ENCODE measurements at regions not wholly inside any gene's neighbourhood (a gene's known extent, or its start where the extent isn't known, plus 50 kb on each side); places are given as distances from the start of the nearest gene placed in this dataset.

DNA sequence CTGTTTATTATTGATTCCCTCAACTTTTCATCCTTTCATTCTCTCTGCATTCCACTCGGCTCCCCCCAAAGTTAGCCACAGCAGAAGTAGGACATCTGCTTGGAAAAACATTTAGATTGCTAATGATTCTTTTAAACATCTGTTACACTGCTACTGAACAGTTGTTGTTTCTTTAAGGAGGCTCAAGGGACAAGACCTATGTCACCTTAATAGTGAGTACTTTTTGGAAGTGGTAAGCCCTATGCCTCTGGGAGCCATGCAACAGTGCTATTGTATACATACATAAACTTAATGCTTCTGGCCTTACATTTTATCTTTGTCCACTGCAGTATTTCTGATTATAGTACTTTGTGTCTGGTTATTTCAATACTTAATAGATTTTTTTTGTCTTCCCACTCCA lies 628.2 kb upstream of the FOXG1 start:
- Histone ChIP-seq H4K20me1 (ENCODE audit: insufficient read depth, low read length) (no peaks in the 10 kb centered on the region), H3K27me3 (ENCODE audit: insufficient read depth, low read length, poor library complexity) (no peaks in the 10 kb centered on the region), H3K4me2 (ENCODE audit: insufficient read depth, low read length) (no peak overlapping the region), H3K27ac (ENCODE audit: low read length) (no peak overlapping the region), H3K79me2 (ENCODE audit: insufficient read depth, low read length) (no peaks in the 10 kb centered on the region), H3K36me3 (ENCODE audit: insufficient read depth, low read length) (no peaks in the 10 kb centered on the region), H3K9me3 (ENCODE audit: insufficient read depth, low read length, severe bottlenecking) (no peaks in the 10 kb centered on the region), H3K4me1 (ENCODE audit: insufficient read depth, low read length) (no peaks in the 10 kb centered on the region), H3K9ac (ENCODE audit: low read depth, low read length) (no peak overlapping the region), H2AFZ (ENCODE audit: low read depth, low read length) (no peak overlapping the region), H3K4me3 (ENCODE audit: low read depth in 1 of 2, low read length in 2 of 2) (no peak overlapping the region)
- DNase-seq (no peak), ATAC-seq (ENCODE audit: insufficient read depth, low read depth) (no peak)
- TF ChIP-seq, protein P1, sequence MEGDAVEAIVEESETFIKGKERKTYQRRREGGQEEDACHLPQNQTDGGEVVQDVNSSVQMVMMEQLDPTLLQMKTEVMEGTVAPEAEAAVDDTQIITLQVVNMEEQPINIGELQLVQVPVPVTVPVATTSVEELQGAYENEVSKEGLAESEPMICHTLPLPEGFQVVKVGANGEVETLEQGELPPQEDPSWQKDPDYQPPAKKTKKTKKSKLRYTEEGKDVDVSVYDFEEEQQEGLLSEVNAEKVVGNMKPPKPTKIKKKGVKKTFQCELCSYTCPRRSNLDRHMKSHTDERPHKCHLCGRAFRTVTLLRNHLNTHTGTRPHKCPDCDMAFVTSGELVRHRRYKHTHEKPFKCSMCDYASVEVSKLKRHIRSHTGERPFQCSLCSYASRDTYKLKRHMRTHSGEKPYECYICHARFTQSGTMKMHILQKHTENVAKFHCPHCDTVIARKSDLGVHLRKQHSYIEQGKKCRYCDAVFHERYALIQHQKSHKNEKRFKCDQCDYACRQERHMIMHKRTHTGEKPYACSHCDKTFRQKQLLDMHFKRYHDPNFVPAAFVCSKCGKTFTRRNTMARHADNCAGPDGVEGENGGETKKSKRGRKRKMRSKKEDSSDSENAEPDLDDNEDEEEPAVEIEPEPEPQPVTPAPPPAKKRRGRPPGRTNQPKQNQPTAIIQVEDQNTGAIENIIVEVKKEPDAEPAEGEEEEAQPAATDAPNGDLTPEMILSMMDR (IDR thresholded peaks at IDR 0.05; ENCODE audit: borderline replicate concordance, extremely low read depth, low read length, poor library complexity, severe bottlenecking) = no peak
- TF ChIP-seq EZH2 (IDR thresholded peaks at IDR 0.05; ENCODE audit: borderline replicate concordance, low read depth, low read length, severe bottlenecking) = no peak

DNA sequence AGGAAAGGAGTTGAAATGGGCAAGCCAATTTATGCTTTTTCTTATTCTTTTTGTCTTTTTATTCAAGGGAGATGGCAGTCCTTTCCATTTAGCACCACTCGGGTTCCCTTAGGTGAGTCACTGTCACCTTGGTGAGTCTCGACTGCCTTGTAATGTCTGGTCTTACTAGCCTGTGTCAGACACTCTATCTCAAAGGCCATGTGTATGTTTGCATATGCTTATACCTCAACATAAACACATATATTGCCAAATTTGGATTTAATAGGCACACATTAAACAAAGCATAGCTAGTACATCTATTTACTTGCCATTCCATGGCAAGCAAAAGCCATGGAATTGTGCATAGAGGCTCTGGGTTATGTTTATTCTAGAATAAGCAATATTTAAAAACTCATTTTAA lies 624.9 kb upstream of the FOXG1 start:
- no peak for DNase-seq
- no peak for ATAC-seq (ENCODE audit: insufficient read depth, low read depth)
- H3K36me3 ChIP-seq (ENCODE audit: insufficient read depth, low read length) = no peaks in the 10 kb centered on the region
- no peak overlapping the region for H3K4me2 ChIP-seq (ENCODE audit: insufficient read depth, low read length)
- H4K20me1 ChIP-seq (ENCODE audit: insufficient read depth, low read length) = no peaks in the 10 kb centered on the region
- no peaks in the 10 kb centered on the region for H3K4me1 ChIP-seq (ENCODE audit: insufficient read depth, low read length)
- no peak overlapping the region for H3K4me3 ChIP-seq (ENCODE audit: low read depth in 1 of 2, low read length in 2 of 2)
- no peaks in the 10 kb centered on the region for H3K79me2 ChIP-seq (ENCODE audit: insufficient read depth, low read length)
- H3K9me3 ChIP-seq (ENCODE audit: insufficient read depth, low read length, severe bottlenecking) = no peaks in the 10 kb centered on the region
- no peak overlapping the region for H2AFZ ChIP-seq (ENCODE audit: low read depth, low read length)
- H3K27me3 ChIP-seq (ENCODE audit: insufficient read depth, low read length, poor library complexity) = no peaks in the 10 kb centered on the region
- TF ChIP-seq, protein P1 (IDR thresholded peaks at IDR 0.05; ENCODE audit: borderline replicate concordance, extremely low read depth, low read length, poor library complexity, severe bottlenecking) = no peak
- no peak for TF ChIP-seq EZH2 (IDR thresholded peaks at IDR 0.05; ENCODE audit: borderline replicate concordance, low read depth, low read length, severe bottlenecking)
- H3K27ac ChIP-seq (ENCODE audit: low read length) = no peak overlapping the region
- H3K9ac ChIP-seq (ENCODE audit: low read depth, low read length) = no peak overlapping the region

DNA sequence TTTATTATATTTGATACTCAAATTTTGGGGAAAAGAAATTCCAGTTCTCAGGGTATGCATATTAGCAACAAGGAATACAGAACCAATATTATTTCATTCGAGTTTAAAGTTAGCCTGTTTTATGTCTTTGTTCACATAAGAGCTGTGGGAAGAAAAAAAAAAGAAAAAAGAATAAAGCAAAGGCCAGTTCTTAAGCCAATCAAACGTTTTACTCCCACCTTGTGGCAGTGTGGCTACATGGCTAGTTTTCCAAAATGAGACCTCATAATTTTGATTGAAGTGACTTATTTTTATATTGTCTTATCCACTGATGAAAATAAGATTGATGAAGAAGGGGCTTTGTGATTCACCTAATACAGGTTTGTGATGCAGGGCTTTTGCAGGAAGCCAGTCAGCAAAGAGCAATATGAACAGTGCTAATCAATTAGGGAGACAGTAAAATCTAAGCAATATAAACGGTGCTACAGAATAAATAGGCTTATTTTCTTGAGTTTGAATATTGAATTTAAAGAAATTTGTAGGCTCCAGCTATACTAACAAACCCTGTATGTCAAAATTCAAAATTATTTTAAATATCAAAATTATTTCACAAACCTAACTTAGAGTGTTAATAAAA lies 624.1 kb upstream of the FOXG1 start:
- Histone ChIP-seq H3K79me2 (ENCODE audit: insufficient read depth, low read length) (no peaks in the 10 kb centered on the region), H3K4me2 (ENCODE audit: insufficient read depth, low read length) (no peak overlapping the region), H2AFZ (ENCODE audit: low read depth, low read length) (no peak overlapping the region), H3K9ac (ENCODE audit: low read depth, low read length) (no peak overlapping the region), H3K27ac (ENCODE audit: low read length) (no peak overlapping the region), H3K36me3 (ENCODE audit: insufficient read depth, low read length) (no peaks in the 10 kb centered on the region), H4K20me1 (ENCODE audit: insufficient read depth, low read length) (no peaks in the 10 kb centered on the region), H3K4me3 (ENCODE audit: low read depth in 1 of 2, low read length in 2 of 2) (no peak overlapping the region), H3K9me3 (ENCODE audit: insufficient read depth, low read length, severe bottlenecking) (no peaks in the 10 kb centered on the region), H3K4me1 (ENCODE audit: insufficient read depth, low read length) (no peaks in the 10 kb centered on the region), H3K27me3 (ENCODE audit: insufficient read depth, low read length, poor library complexity) (no peaks in the 10 kb centered on the region)
- ATAC-seq (ENCODE audit: insufficient read depth, low read depth) (no peak), DNase-seq (no peak)
- no peak for TF ChIP-seq EZH2 (IDR thresholded peaks at IDR 0.05; ENCODE audit: borderline replicate concordance, low read depth, low read length, severe bottlenecking)
- TF ChIP-seq, protein P1 (IDR thresholded peaks at IDR 0.05; ENCODE audit: borderline replicate concordance, extremely low read depth, low read length, poor library complexity, severe bottlenecking) = no peak
